G401 (cell line): ENCODE measurements at regions not wholly inside any gene's neighbourhood (a gene's known extent, or its start where the extent isn't known, plus 50 kb on each side); places are given as distances from the start of the nearest gene placed in this dataset.

Experiments used
- DNase-seq: peaks from one replicate; pipeline ENCODE4 v3.0.0-alpha.2; 2015; ENCODE audit warnings: low spot score
- in situ Hi-C: cut with HindIII; loops from 2 replicates; pipeline ENCODE4 v1.10.0; 2016; ENCODE audit warnings: low sequenced_read_pairs, mixed read lengths

GRCh38 chr4:110824344-110824743, 201.5 kb upstream of the PITX2 start:
- in situ Hi-C loops = no loop called here
- DNase-seq = no peak

GRCh38 chr4:110826656-110827055, 203.8 kb upstream of the PITX2 start:
- in situ Hi-C loops = no loop called here
- no peak for DNase-seq

- DNase-seq = no peak
- in situ Hi-C loops = no loop called here
Measured at GRCh38 chr4:110830461-110830860, 207.6 kb upstream of the PITX2 start.

- no peak for DNase-seq
- in situ Hi-C loops = no loop called here
Measured at GRCh38 chr4:110837896-110838450, 215.1 kb upstream of the PITX2 start.

GRCh38 chr4:110840221-110840654, 217.4 kb upstream of the PITX2 start:
- DNase-seq = no peak
- in situ Hi-C loops = no loop called here

GRCh38 chr4:110848787-110849186, 225.9 kb upstream of the PITX2 start:
- in situ Hi-C loops = no loop called here

GRCh38 chr4:110849461-110849860, 226.6 kb upstream of the PITX2 start:
- in situ Hi-C loops = no loop called here
- DNase-seq = no peak

More at GRCh38 chr4:110848787-110849186, 225.9 kb upstream of the PITX2 start:
- no peak for DNase-seq

GRCh38 chr4:110850461-110851442, 227.9 kb upstream of the PITX2 start:
- DNase-seq = no peak
- in situ Hi-C loops = no loop called here

GRCh38 chr4:110851989-110852388, 229.1 kb upstream of the PITX2 start:
- in situ Hi-C loops = no loop called here
- DNase-seq = no peak

GRCh38 chr4:110852793-110853192, 229.9 kb upstream of the PITX2 start:
- in situ Hi-C loops = no loop called here
- no peak for DNase-seq

- in situ Hi-C loops = no loop called here
- no peak for DNase-seq
Measured at GRCh38 chr4:110853242-110853641, 230.4 kb upstream of the PITX2 start.

- in situ Hi-C loops = no loop called here
- no peak for DNase-seq
Measured at GRCh38 chr4:110854021-110854678, 231.3 kb upstream of the PITX2 start.

- in situ Hi-C loops = no loop called here
- no peak for DNase-seq
Measured at GRCh38 chr4:110860125-110860524, 237.2 kb upstream of the PITX2 start.

- in situ Hi-C loops = no loop called here
- no peak for DNase-seq
Measured at GRCh38 chr4:110860901-110861300, 238.0 kb upstream of the PITX2 start.

- in situ Hi-C loops = no loop called here
- DNase-seq = no peak
Measured at GRCh38 chr4:110865611-110866259, 242.9 kb upstream of the PITX2 start.

- DNase-seq = no peak
- in situ Hi-C loops = no loop called here
Measured at GRCh38 chr4:110867251-110867960, 244.5 kb upstream of the PITX2 start.

- no peak for DNase-seq
- in situ Hi-C loops = no loop called here
Measured at GRCh38 chr4:110867981-110868720, 245.3 kb upstream of the PITX2 start.

GRCh38 chr4:110869114-110869513, 246.2 kb upstream of the PITX2 start:
- DNase-seq = no peak
- in situ Hi-C loops = no loop called here
